ENCODE measurements at regions not wholly inside any gene's neighbourhood (a gene's known extent, or its start where the extent isn't known, plus 50 kb on each side); places are given as distances from the start of the nearest gene placed in this dataset.
"Not testable (repeated sequence)": the region's sequence is repeated elsewhere in the genome, so short reads cannot be mapped to it uniquely, and the experiment has no call there.

GRCh38 chr3:193039058-193039457 is 121.4 kb upstream of the MB21D2 start:
- no peak overlapping the region for H2AFZ ChIP-seq (ENCODE audit: low read length)
- H3K4me3 ChIP-seq (ENCODE audit: insufficient read depth, low read length): no peak overlapping the region
- no peaks in the 10 kb centered on the region for H4K20me1 ChIP-seq (ENCODE audit: insufficient read depth, low read length)
- H3K27me3 ChIP-seq (ENCODE audit: insufficient read depth, low read length): no peaks in the 10 kb centered on the region
- H3K36me3 ChIP-seq (ENCODE audit: insufficient read depth, low read length): no peaks in the 10 kb centered on the region
- H3K4me2 ChIP-seq (ENCODE audit: insufficient read depth, low read length): no peak overlapping the region
- H3K4me1 ChIP-seq (ENCODE audit: insufficient read depth, low read length): no peaks in the 10 kb centered on the region
- H3K9me3 ChIP-seq (ENCODE audit: low read depth, low read length): no peaks in the 10 kb centered on the region
- H3K27ac ChIP-seq (ENCODE audit: low read depth, low read length): no peak overlapping the region
- no peak for TF ChIP-seq CTCF (IDR thresholded peaks at IDR 0.05; ENCODE audit: extremely low read depth, low read depth, low read length)
- DNase-seq (ENCODE audit: insufficient read length, low spot score, missing footprints): no peak
- H3K79me2 ChIP-seq (ENCODE audit: insufficient read depth, low read length): no peaks in the 10 kb centered on the region

GRCh38 chr3:193040836-193041672 is 123.4 kb upstream of the MB21D2 start:
- no peak overlapping the region for H2AFZ ChIP-seq (ENCODE audit: low read length)
- H3K36me3 ChIP-seq (ENCODE audit: insufficient read depth, low read length): no peaks in the 10 kb centered on the region
- no peak for DNase-seq (ENCODE audit: insufficient read length, low spot score, missing footprints)
- TF ChIP-seq CTCF (IDR thresholded peaks at IDR 0.05; ENCODE audit: extremely low read depth, low read depth, low read length): peak; percentile 60
- no peaks in the 10 kb centered on the region for H3K79me2 ChIP-seq (ENCODE audit: insufficient read depth, low read length)
- no peaks in the 10 kb centered on the region for H3K9me3 ChIP-seq (ENCODE audit: low read depth, low read length)
- no peak overlapping the region for H3K4me3 ChIP-seq (ENCODE audit: insufficient read depth, low read length)
- no peaks in the 10 kb centered on the region for H3K27me3 ChIP-seq (ENCODE audit: insufficient read depth, low read length)
- H4K20me1 ChIP-seq (ENCODE audit: insufficient read depth, low read length): no peaks in the 10 kb centered on the region
- no peak overlapping the region for H3K4me2 ChIP-seq (ENCODE audit: insufficient read depth, low read length)
- H3K27ac ChIP-seq (ENCODE audit: low read depth, low read length): no peak overlapping the region
- H3K4me1 ChIP-seq (ENCODE audit: insufficient read depth, low read length): no peaks in the 10 kb centered on the region

- no peaks in the 10 kb centered on the region for H3K36me3 ChIP-seq (ENCODE audit: insufficient read depth, low read length)
- no peak overlapping the region for H3K4me2 ChIP-seq (ENCODE audit: insufficient read depth, low read length)
- H3K27me3 ChIP-seq (ENCODE audit: insufficient read depth, low read length): no peaks in the 10 kb centered on the region
- no peak overlapping the region for H2AFZ ChIP-seq (ENCODE audit: low read length)
- no peaks in the 10 kb centered on the region for H3K79me2 ChIP-seq (ENCODE audit: insufficient read depth, low read length)
- no peaks in the 10 kb centered on the region for H3K4me1 ChIP-seq (ENCODE audit: insufficient read depth, low read length)
- no peak overlapping the region for H3K4me3 ChIP-seq (ENCODE audit: insufficient read depth, low read length)
- DNase-seq (ENCODE audit: insufficient read length, low spot score, missing footprints): no peak
- H3K27ac ChIP-seq (ENCODE audit: low read depth, low read length): no peak overlapping the region
- H4K20me1 ChIP-seq (ENCODE audit: insufficient read depth, low read length): no peaks in the 10 kb centered on the region
- no peak for TF ChIP-seq CTCF (IDR thresholded peaks at IDR 0.05; ENCODE audit: extremely low read depth, low read depth, low read length)
- no peaks in the 10 kb centered on the region for H3K9me3 ChIP-seq (ENCODE audit: low read depth, low read length)
These were observed 128.7 kb upstream of the MB21D2 start for GRCh38 chr3:193046371-193046770.

- H3K27me3 ChIP-seq (ENCODE audit: insufficient read depth, low read length); H3K4me1 ChIP-seq (ENCODE audit: insufficient read depth, low read length); H3K4me3 ChIP-seq (ENCODE audit: insufficient read depth, low read length); H3K4me2 ChIP-seq (ENCODE audit: insufficient read depth, low read length); DNase-seq (ENCODE audit: insufficient read length, low spot score, missing footprints); H3K36me3 ChIP-seq (ENCODE audit: insufficient read depth, low read length); H2AFZ ChIP-seq (ENCODE audit: low read length); H3K79me2 ChIP-seq (ENCODE audit: insufficient read depth, low read length); H4K20me1 ChIP-seq (ENCODE audit: insufficient read depth, low read length); H3K9me3 ChIP-seq (ENCODE audit: low read depth, low read length); H3K27ac ChIP-seq (ENCODE audit: low read depth, low read length): not testable (repeated sequence)
These were observed 129.8 kb upstream of the MB21D2 start for GRCh38 chr3:193047461-193047860.

Measured in osteoblast (primary cell).